Astrocyte (in vitro differentiated cells and primary cell): ENCODE measurements at regions not wholly inside any gene's neighbourhood (a gene's known extent, or its start where the extent isn't known, plus 50 kb on each side); places are given as distances from the start of the nearest gene placed in this dataset.
A peak's percentile ranks its signal among the peaks of the same experiment; 100 is the strongest.

ENCODE experiments used
- DNase-seq: peaks from one replicate; pipeline ENCODE4 v3.0.0-alpha.2; 2010; ENCODE audit warnings: low read depth
- FAIRE-seq: peaks from 2 replicates; lab custom pipeline; 2011; peaks lifted over from hg19 to GRCh38; lab: Jason Lieb, UNC
- H2AFZ ChIP-seq: 2 replicates; pipeline ENCODE4 v1.6.0; 2012; ENCODE audit warnings: low read depth, low read length, inconsistent platforms
- H3K27ac ChIP-seq: 2 replicates; pipeline ENCODE4 v1.5.1; 2011; ENCODE audit warnings: low read depth, low read length, inconsistent platforms
- H3K27me3 ChIP-seq: 2 replicates; pipeline ENCODE4 v1.6.0; 2011; ENCODE audit warnings: low read length, inconsistent platforms; ENCODE audit not compliant: insufficient read depth
- H3K36me3 ChIP-seq: 2 replicates; pipeline ENCODE4 v1.5.1; 2011; ENCODE audit warnings: low read length, inconsistent platforms; ENCODE audit not compliant: insufficient read depth
- H3K4me1 ChIP-seq: 2 replicates; pipeline ENCODE4 v1.5.1; 2011; ENCODE audit warnings: low read length, inconsistent platforms; ENCODE audit not compliant: insufficient read depth
- H3K4me2 ChIP-seq: 2 replicates; pipeline ENCODE4 v1.6.0; 2012; ENCODE audit warnings: low read length, inconsistent platforms
- H3K4me3 ChIP-seq: 2 replicates; pipeline ENCODE4 v1.5.1; 2011; ENCODE audit warnings: low read depth, mild to moderate bottlenecking, low read length, inconsistent platforms; ENCODE audit not compliant: insufficient read depth
- H3K79me2 ChIP-seq: 2 replicates; pipeline ENCODE4 v1.6.0; 2012; ENCODE audit warnings: mild to moderate bottlenecking, low read length, inconsistent platforms; ENCODE audit not compliant: insufficient read depth
- H3K9ac ChIP-seq: 2 replicates; pipeline ENCODE4 v1.6.0; 2012; ENCODE audit warnings: mild to moderate bottlenecking, low read length, inconsistent platforms
- H3K9me3 ChIP-seq: 2 replicates; pipeline ENCODE4 v1.5.1; 2012; ENCODE audit warnings: low read depth, mild to moderate bottlenecking, low read length, inconsistent platforms; ENCODE audit not compliant: insufficient read depth
- H4K20me1 ChIP-seq: 2 replicates; pipeline ENCODE4 v1.6.0; 2012; ENCODE audit warnings: low read length, inconsistent platforms; ENCODE audit not compliant: insufficient read depth
- H3K27ac Mint-ChIP-seq: one replicate; pipeline ENCODE4 v1.8.0; 2021; ENCODE audit warnings: mild to moderate bottlenecking, mixed read lengths; ENCODE audit not compliant: unreplicated experiment
- H3K27me3 Mint-ChIP-seq: one replicate; pipeline ENCODE4 v1.8.0; 2021; ENCODE audit warnings: low read depth, mixed read lengths; ENCODE audit not compliant: unreplicated experiment
- H3K36me3 Mint-ChIP-seq: one replicate; pipeline ENCODE4 v1.8.0; 2021; ENCODE audit warnings: low read depth, mixed read lengths; ENCODE audit not compliant: unreplicated experiment
- H3K4me1 Mint-ChIP-seq: one replicate; pipeline ENCODE4 v1.8.0; 2021; ENCODE audit warnings: low read depth, mixed read lengths; ENCODE audit not compliant: unreplicated experiment
- H3K4me3 Mint-ChIP-seq: one replicate; pipeline ENCODE4 v1.8.0; 2021; ENCODE audit warnings: mild to moderate bottlenecking, moderate library complexity, mixed read lengths; ENCODE audit not compliant: unreplicated experiment
- H3K9me3 Mint-ChIP-seq: one replicate; pipeline ENCODE4 v1.8.0; 2021; ENCODE audit warnings: mild to moderate bottlenecking, mixed read lengths; ENCODE audit not compliant: unreplicated experiment
- CTCF ChIP-seq: IDR thresholded peaks from 2 replicates; pipeline ENCODE4 v1.5.1; 2011; ENCODE audit warnings: low read depth, mild to moderate bottlenecking, inconsistent platforms, low read length, moderate library complexity; ENCODE audit not compliant: insufficient read depth
- EZH2 ChIP-seq: IDR thresholded peaks from 2 replicates; pipeline ENCODE4 v1.6.1; 2012; ENCODE audit warnings: mild to moderate bottlenecking, low read length, inconsistent platforms; ENCODE audit not compliant: insufficient read depth

- Mint-ChIP-seq H3K4me3 (peak overlapping the region; percentile 18), H3K4me1 (peaks cover 51% of the 10 kb centered on the region), H3K27me3 (no peaks in the 10 kb centered on the region), H3K9me3 (no peaks in the 10 kb centered on the region), H3K36me3 (peaks cover 9% of the 10 kb centered on the region), H3K27ac (peak overlapping the region; percentile 92)
- H2AFZ ChIP-seq = peak overlapping the region; percentile 60
- no peak for TF ChIP-seq EZH2
- no peak for TF ChIP-seq CTCF
- H3K4me2 ChIP-seq = peak overlapping the region; percentile 56
- peaks cover 24% of the 10 kb centered on the region for H3K4me1 ChIP-seq
- no peaks in the 10 kb centered on the region for H3K36me3 ChIP-seq
- FAIRE-seq (no peak), DNase-seq (no peak)
- H3K9me3 ChIP-seq = no peaks in the 10 kb centered on the region
- no peaks in the 10 kb centered on the region for H4K20me1 ChIP-seq
- H3K27me3 ChIP-seq = no peaks in the 10 kb centered on the region
- no peaks in the 10 kb centered on the region for H3K79me2 ChIP-seq
- peak overlapping the region; percentile 41 for H3K9ac ChIP-seq
- H3K4me3 ChIP-seq = no peak overlapping the region
- peak overlapping the region; percentile 77 for H3K27ac ChIP-seq
Observed at GRCh38 chr14:51575349-51576116, 76.2 kb upstream of the FRMD6 start.

- Mint-ChIP-seq H3K4me3 (peak overlapping the region; percentile 18), H3K27ac (peak overlapping the region; percentile 92), H3K27me3 (no peaks in the 10 kb centered on the region), H3K36me3 (peaks cover 6% of the 10 kb centered on the region), H3K4me1 (peaks cover 55% of the 10 kb centered on the region), H3K9me3 (no peaks in the 10 kb centered on the region)
- FAIRE-seq (peak; percentile 47), DNase-seq (peak; percentile 81)
- H3K27me3 ChIP-seq = no peaks in the 10 kb centered on the region
- TF ChIP-seq EZH2 (no peak), CTCF (no peak)
- no peaks in the 10 kb centered on the region for H3K79me2 ChIP-seq
- H3K4me2 ChIP-seq = peak overlapping the region; percentile 56
- H4K20me1 ChIP-seq = no peaks in the 10 kb centered on the region
- H3K4me3 ChIP-seq = no peak overlapping the region
- peaks cover 29% of the 10 kb centered on the region for H3K4me1 ChIP-seq
- peak overlapping the region; percentile 77 for H3K27ac ChIP-seq
- peak overlapping the region; percentile 41 for H3K9ac ChIP-seq
- H2AFZ ChIP-seq = peak overlapping the region; percentile 60
- H3K9me3 ChIP-seq = no peaks in the 10 kb centered on the region
- H3K36me3 ChIP-seq = no peaks in the 10 kb centered on the region
Observed at GRCh38 chr14:51576117-51576430, 75.6 kb upstream of the FRMD6 start.

GRCh38 chr14:51576879-51577278 lies 74.8 kb upstream of the FRMD6 start:
- H3K79me2 ChIP-seq = no peaks in the 10 kb centered on the region
- H2AFZ ChIP-seq = no peak overlapping the region
- DNase-seq = peak; percentile 33
- H3K9me3 ChIP-seq = no peaks in the 10 kb centered on the region
- H3K9ac ChIP-seq = peak overlapping the region; percentile 38
- H3K36me3 ChIP-seq = no peaks in the 10 kb centered on the region
- H3K27me3 Mint-ChIP-seq = no peaks in the 10 kb centered on the region
- peak overlapping the region; percentile 56 for H3K4me2 ChIP-seq
- H3K4me3 ChIP-seq = no peak overlapping the region
- peak overlapping the region; percentile 77 for H3K27ac ChIP-seq
- peaks cover 6% of the 10 kb centered on the region for H3K36me3 Mint-ChIP-seq
- no peak for FAIRE-seq
- H3K27ac Mint-ChIP-seq = peak overlapping the region; percentile 92
- TF ChIP-seq EZH2 (no peak), CTCF (no peak)
- H3K4me1 Mint-ChIP-seq = peaks cover 63% of the 10 kb centered on the region
- H3K4me1 ChIP-seq = peaks cover 33% of the 10 kb centered on the region
- no peak overlapping the region for H3K4me3 Mint-ChIP-seq
- H4K20me1 ChIP-seq = no peaks in the 10 kb centered on the region
- no peaks in the 10 kb centered on the region for H3K9me3 Mint-ChIP-seq
- no peaks in the 10 kb centered on the region for H3K27me3 ChIP-seq
